ENCODE measurements at regions not wholly inside any gene's neighbourhood (a gene's known extent, or its start where the extent isn't known, plus 50 kb on each side); places are given as distances from the start of the nearest gene placed in this dataset.
"Not testable (repeated sequence)": the region's sequence is repeated elsewhere in the genome, so short reads cannot be mapped to it uniquely, and the experiment has no call there.

DNA sequence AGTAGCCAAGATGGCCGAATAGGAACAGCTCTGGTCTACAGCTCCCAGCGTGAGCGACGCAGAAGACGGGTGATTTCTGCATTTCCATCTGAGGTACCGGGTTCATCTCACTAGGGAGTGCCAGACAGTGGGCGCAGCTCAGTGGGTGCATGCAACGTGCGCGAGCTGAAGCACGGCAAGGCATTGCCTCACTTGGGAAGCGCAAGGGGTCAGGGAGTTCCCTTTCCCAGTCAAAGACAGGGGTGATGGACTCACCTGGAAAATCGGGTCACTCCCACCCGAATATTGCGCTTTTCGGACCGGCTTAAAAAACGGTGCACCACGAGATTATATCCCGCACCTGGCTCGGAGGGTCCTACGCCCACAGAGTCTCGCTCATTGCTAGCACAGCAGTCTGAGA is 55.7 kb upstream of the DPY19L1 start:
- TF ChIP-seq EZH2phosphoT487 (IDR thresholded peaks at IDR 0.05; ENCODE audit: borderline replicate concordance); RAD21 (IDR thresholded peaks at IDR 0.05; ENCODE audit: low read depth); POLR2A (IDR thresholded peaks at IDR 0.05; ENCODE audit: borderline replicate concordance, extremely low read depth, insufficient read depth, insufficient read length); CEBPB (IDR thresholded peaks at IDR 0.05; ENCODE audit: low read depth); POLR2AphosphoS5 (IDR thresholded peaks at IDR 0.05; ENCODE audit: low read depth, low read length): not testable (repeated sequence)
- TF ChIP-seq, protein P1, sequence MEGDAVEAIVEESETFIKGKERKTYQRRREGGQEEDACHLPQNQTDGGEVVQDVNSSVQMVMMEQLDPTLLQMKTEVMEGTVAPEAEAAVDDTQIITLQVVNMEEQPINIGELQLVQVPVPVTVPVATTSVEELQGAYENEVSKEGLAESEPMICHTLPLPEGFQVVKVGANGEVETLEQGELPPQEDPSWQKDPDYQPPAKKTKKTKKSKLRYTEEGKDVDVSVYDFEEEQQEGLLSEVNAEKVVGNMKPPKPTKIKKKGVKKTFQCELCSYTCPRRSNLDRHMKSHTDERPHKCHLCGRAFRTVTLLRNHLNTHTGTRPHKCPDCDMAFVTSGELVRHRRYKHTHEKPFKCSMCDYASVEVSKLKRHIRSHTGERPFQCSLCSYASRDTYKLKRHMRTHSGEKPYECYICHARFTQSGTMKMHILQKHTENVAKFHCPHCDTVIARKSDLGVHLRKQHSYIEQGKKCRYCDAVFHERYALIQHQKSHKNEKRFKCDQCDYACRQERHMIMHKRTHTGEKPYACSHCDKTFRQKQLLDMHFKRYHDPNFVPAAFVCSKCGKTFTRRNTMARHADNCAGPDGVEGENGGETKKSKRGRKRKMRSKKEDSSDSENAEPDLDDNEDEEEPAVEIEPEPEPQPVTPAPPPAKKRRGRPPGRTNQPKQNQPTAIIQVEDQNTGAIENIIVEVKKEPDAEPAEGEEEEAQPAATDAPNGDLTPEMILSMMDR (IDR thresholded peaks at IDR 0.05 in 2 of 3, conservative IDR thresholded peaks at IDR 0.05 in 1 of 3; ENCODE audit: borderline replicate concordance in 1 of 3, insufficient read depth in 1 of 3, low read depth in 2 of 3, low read length in 2 of 3), result not testable (repeated sequence)
- TF ChIP-seq, protein P2, sequence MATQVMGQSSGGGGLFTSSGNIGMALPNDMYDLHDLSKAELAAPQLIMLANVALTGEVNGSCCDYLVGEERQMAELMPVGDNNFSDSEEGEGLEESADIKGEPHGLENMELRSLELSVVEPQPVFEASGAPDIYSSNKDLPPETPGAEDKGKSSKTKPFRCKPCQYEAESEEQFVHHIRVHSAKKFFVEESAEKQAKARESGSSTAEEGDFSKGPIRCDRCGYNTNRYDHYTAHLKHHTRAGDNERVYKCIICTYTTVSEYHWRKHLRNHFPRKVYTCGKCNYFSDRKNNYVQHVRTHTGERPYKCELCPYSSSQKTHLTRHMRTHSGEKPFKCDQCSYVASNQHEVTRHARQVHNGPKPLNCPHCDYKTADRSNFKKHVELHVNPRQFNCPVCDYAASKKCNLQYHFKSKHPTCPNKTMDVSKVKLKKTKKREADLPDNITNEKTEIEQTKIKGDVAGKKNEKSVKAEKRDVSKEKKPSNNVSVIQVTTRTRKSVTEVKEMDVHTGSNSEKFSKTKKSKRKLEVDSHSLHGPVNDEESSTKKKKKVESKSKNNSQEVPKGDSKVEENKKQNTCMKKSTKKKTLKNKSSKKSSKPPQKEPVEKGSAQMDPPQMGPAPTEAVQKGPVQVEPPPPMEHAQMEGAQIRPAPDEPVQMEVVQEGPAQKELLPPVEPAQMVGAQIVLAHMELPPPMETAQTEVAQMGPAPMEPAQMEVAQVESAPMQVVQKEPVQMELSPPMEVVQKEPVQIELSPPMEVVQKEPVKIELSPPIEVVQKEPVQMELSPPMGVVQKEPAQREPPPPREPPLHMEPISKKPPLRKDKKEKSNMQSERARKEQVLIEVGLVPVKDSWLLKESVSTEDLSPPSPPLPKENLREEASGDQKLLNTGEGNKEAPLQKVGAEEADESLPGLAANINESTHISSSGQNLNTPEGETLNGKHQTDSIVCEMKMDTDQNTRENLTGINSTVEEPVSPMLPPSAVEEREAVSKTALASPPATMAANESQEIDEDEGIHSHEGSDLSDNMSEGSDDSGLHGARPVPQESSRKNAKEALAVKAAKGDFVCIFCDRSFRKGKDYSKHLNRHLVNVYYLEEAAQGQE (IDR thresholded peaks at IDR 0.05; ENCODE audit: low read depth), result not testable (repeated sequence)

Data from HCT116 (cell line).